HepG2 (cell line): ENCODE measurements at regions not wholly inside any gene's neighbourhood (a gene's known extent, or its start where the extent isn't known, plus 50 kb on each side); places are given as distances from the start of the nearest gene placed in this dataset.
"Not testable (repeated sequence)": the region's sequence is repeated elsewhere in the genome, so short reads cannot be mapped to it uniquely, and the experiment has no call there.

Experiments used
- ATAC-seq: fragments of 200-7000 bp; cut with Tn5 transposase; 3 replicates; pipeline ENCODE4 v1.9.1; 2020; ENCODE audit warnings: mild to moderate bottlenecking, moderate library complexity
- BruUV-seq: library from RNA; stranded (reverse); fragments of 400-500 nt; replicated peaks from 2 replicates; lab custom pipeline; 2021; lab: Mats Ljungman, UMichigan
- CTCF ChIA-PET: fragments of 300-600 bp; formaldehyde crosslinking; extraction: SDS; loops from one replicate; lab custom pipeline; 2021; ENCODE audit warnings: low total read pairs, inconsistent platforms, low intra/inter-chr PET ratio; lab: Yijun Ruan, JAX
- POLR2A ChIA-PET: fragments of 350-600 bp; sonication (Branson Sonifier 250); formaldehyde crosslinking; loops from one replicate; lab custom pipeline; 2020; ENCODE audit warnings: antibody characterized with exemption, inconsistent platforms; lab: Yijun Ruan, JAX
- DNase-seq: peaks from one replicate; pipeline ENCODE4 v3.0.0-alpha.2; 2015; ENCODE audit warnings: low spot score
- FAIRE-seq: peaks from 3 replicates; lab custom pipeline; 2011; peaks lifted over from hg19 to GRCh38; lab: Jason Lieb, UNC
- H2AFZ ChIP-seq: one replicate; pipeline ENCODE4 v1.6.1; 2011; ENCODE audit warnings: low read length, inconsistent platforms
- H3K27ac ChIP-seq: fragments of 300-600 bp; 3 replicates; pipeline ENCODE4 v1.8.0; 2011; ENCODE audit warnings: mixed run types, mild to moderate bottlenecking, mixed read lengths, low read length, inconsistent platforms; ENCODE audit not compliant: insufficient read depth; ENCODE audit errors: extremely low read length
- H3K27me3 ChIP-seq, 2 experiments: fragments of 200-600 bp in 1 of 2; 2 replicates in 1 of 2; 3 replicates in 1 of 2; pipeline versions ENCODE4 v1.6.0 to v1.8.0; 2011; ENCODE audit warnings: low read length in 2 of 2, mild to moderate bottlenecking in 2 of 2, moderate library complexity in 2 of 2, inconsistent platforms in 1 of 2; ENCODE audit not compliant: insufficient read depth in 2 of 2, control insufficient read depth in 1 of 2
- H3K36me3 ChIP-seq, 2 experiments: fragments of 200-600 bp in 1 of 2; replicated peaks in 1 of 2; 2 replicates in 1 of 2; 3 replicates in 1 of 2; pipeline versions ENCODE4 v1.5.1 to v1.8.0; 2011; ENCODE audit warnings: low read length in 2 of 2, inconsistent platforms in 1 of 2; ENCODE audit not compliant: insufficient read depth in 2 of 2, control insufficient read depth in 1 of 2
- H3K4me1 ChIP-seq: 2 replicates; pipeline ENCODE4 v1.5.1; 2012; ENCODE audit warnings: low read length, inconsistent platforms; ENCODE audit not compliant: insufficient read depth
- H3K4me2 ChIP-seq: 2 replicates; pipeline ENCODE4 v1.6.0; 2011; ENCODE audit warnings: low read depth, low read length, inconsistent platforms
- H3K4me3 ChIP-seq, 3 experiments: fragments of 200-600 bp in 1 of 3; sonication (generic), shearing (Covaris generic) in 1 of 3; replicated peaks in 1 of 3; 2 replicates each; pipeline ENCODE4 v1.5.1; 2011 to 2016; ENCODE audit warnings: low read length in 3 of 3, inconsistent platforms in 2 of 3, low read depth in 2 of 3, mild to moderate bottlenecking in 2 of 3, control low read depth in 1 of 3, mixed read lengths in 1 of 3; ENCODE audit not compliant: insufficient read depth in 1 of 3
- H3K79me2 ChIP-seq: one replicate; pipeline ENCODE4 v1.6.1; 2011; ENCODE audit warnings: low read length, inconsistent platforms; ENCODE audit not compliant: insufficient read depth
- H3K9ac ChIP-seq: 2 replicates; pipeline ENCODE4 v1.6.0; 2011; ENCODE audit warnings: mild to moderate bottlenecking, low read depth, low read length, inconsistent platforms; ENCODE audit not compliant: insufficient read depth
- H3K9me3 ChIP-seq: 2 replicates; pipeline ENCODE4 v1.5.1; 2012; ENCODE audit warnings: mild to moderate bottlenecking, low read length
- H4K20me1 ChIP-seq: 2 replicates; pipeline ENCODE4 v1.6.0; 2011; ENCODE audit warnings: inconsistent platforms, mild to moderate bottlenecking, low read length, moderate library complexity; ENCODE audit not compliant: insufficient read depth
- STAG1 ChIP-seq: sonication (generic); formaldehyde crosslinking; IDR thresholded peaks from 2 replicates; pipeline ENCODE4 v1.4.0; 2020; ENCODE audit warnings: missing genetic modification reagents
- TFE3 ChIP-seq: IDR thresholded peaks from 2 replicates; pipeline ENCODE4 v1.6.1; 2016
- ZKSCAN1 ChIP-seq: fragments of 150-350 bp; IDR thresholded peaks from 2 replicates; pipeline ENCODE4 v1.6.1; 2014; ENCODE audit warnings: low read length
- WGBS: methylation state at CpG from one replicate; pipeline ENCODE4 v1.1.6; 2017; ENCODE audit warnings: low lambda C conversion rate; 5-methylcytosine and 5-hydroxymethylcytosine counted together
- in situ Hi-C: cut with HindIII; loops from 2 replicates; pipeline ENCODE4 v1.10.0; 2017; ENCODE audit warnings: low pct_unique_long_range_greater_than_20kb; ENCODE audit not compliant: extremely low pct_ligation_motif_present
- intact Hi-C: fragments of 100-400 bp; cut with micrococcal nuclease; formaldehyde crosslinking; loops from one replicate; pipeline ENCODE4 v1.10.0; 2022; ENCODE audit not compliant: unreplicated experiment
- TF ChIP-seq, protein P1 (sequence below): sonication (generic); formaldehyde crosslinking; IDR thresholded peaks from 2 replicates; pipeline ENCODE4 v1.5.0; 2020; ENCODE audit warnings: mild to moderate bottlenecking, missing genetic modification reagents, moderate library complexity

DNA sequence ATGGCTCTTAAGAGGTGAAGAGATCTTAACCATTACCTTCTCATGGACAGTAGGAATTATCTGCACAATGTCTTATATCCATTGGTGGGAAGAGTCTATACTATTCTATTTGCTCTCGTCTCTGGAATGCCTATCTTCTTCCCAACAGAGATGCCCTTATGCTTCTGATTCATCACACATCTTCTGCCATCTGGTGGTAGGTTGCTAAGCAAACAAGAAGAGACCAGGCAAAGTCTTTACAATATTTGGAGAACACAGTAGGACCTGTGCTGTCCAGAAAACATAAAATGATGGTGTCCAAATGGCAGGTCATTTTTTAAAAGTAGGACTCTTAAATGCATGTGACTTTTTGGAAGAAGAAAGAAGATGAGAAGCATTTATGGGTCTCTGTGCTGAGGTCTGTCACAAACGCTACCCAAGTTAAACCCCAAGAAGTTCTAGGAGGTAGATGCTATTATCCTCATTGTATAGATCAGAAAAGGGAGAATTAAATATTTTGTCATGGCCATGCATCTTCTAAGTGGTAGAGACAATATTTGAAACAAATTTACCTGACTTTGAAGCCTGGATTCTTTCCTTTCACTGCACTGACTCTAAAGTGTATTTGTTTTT is 67.8 kb upstream of the NXPH1 start:
- intact Hi-C loops: loop anchor here (1.0 kb wide), 1 partner anchor 88 kb away; no protein-coding TSS in a partner anchor

GRCh38 chr7:8368007-8368406 is 65.4 kb upstream of the NXPH1 start:
- intact Hi-C loops, H3K27me3 ChIP-seq, H3K4me3 ChIP-seq, H3K4me2 ChIP-seq, POLR2A ChIA-PET, DNase-seq, H3K9me3 ChIP-seq, FAIRE-seq, H2AFZ ChIP-seq, H4K20me1 ChIP-seq, BruUV-seq, in situ Hi-C loops, H3K9ac ChIP-seq, ATAC-seq, H3K36me3 ChIP-seq, H3K27ac ChIP-seq, H3K4me1 ChIP-seq, H3K79me2 ChIP-seq, CTCF ChIA-PET: not testable (repeated sequence)
- WGBS: 53% methylated on average over 3 of the region's 3 CpGs

More for the DNA sequence above, 67.8 kb upstream of the NXPH1 start:
- Histone ChIP-seq H3K27ac (no peak overlapping the region), H3K4me3 (no peak overlapping the region), H2AFZ (no peak overlapping the region), H3K9ac (no peak overlapping the region), H3K9me3 (no peaks in the 10 kb centered on the region), H3K4me1 (no peaks in the 10 kb centered on the region), H3K27me3 (no peaks in the 10 kb centered on the region), H3K36me3 (no peaks in the 10 kb centered on the region), H3K4me2 (no peak overlapping the region), H4K20me1 (no peaks in the 10 kb centered on the region), H3K79me2 (no peaks in the 10 kb centered on the region)
- TF ChIP-seq TFE3: no peak
- TF ChIP-seq, protein P1, sequence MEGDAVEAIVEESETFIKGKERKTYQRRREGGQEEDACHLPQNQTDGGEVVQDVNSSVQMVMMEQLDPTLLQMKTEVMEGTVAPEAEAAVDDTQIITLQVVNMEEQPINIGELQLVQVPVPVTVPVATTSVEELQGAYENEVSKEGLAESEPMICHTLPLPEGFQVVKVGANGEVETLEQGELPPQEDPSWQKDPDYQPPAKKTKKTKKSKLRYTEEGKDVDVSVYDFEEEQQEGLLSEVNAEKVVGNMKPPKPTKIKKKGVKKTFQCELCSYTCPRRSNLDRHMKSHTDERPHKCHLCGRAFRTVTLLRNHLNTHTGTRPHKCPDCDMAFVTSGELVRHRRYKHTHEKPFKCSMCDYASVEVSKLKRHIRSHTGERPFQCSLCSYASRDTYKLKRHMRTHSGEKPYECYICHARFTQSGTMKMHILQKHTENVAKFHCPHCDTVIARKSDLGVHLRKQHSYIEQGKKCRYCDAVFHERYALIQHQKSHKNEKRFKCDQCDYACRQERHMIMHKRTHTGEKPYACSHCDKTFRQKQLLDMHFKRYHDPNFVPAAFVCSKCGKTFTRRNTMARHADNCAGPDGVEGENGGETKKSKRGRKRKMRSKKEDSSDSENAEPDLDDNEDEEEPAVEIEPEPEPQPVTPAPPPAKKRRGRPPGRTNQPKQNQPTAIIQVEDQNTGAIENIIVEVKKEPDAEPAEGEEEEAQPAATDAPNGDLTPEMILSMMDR (CRISPR knock-in tag): peak; percentile 48
- TF ChIP-seq ZKSCAN1: peak; percentile 67; the same call in 1 of the 2 replicates
- TF ChIP-seq STAG1 (CRISPR knock-in tag): peak; percentile 36
- in situ Hi-C loops: no loop called here
- ChIA-PET POLR2A (no interaction called here), CTCF (interaction anchor here (1.1 kb wide), 1 partner anchor 88 kb away, joined by 4 read pairs; no protein-coding TSS in a partner anchor)
- ATAC-seq (peak; percentile 77), FAIRE-seq (peak; percentile 23), DNase-seq (peak; percentile 37)
- WGBS: 18% methylated on average over 2 of the region's 2 CpGs
- no TSS peak for BruUV-seq
